ENCODE measurements at regions not wholly inside any gene's neighbourhood (a gene's known extent, or its start where the extent isn't known, plus 50 kb on each side); places are given as distances from the start of the nearest gene placed in this dataset.

GRCh38 chr3:194953291-194953690, 267.6 kb downstream of the FAM43A start:
- Histone ChIP-seq H3K14ac (ENCODE audit: insufficient read depth, low read length) (no peak overlapping the region), H3K27ac (ENCODE audit: insufficient read length, low read depth, low read length) (no peak overlapping the region), H2BK5ac (ENCODE audit: insufficient read length, low read length) (no peak overlapping the region), H3K18ac (ENCODE audit: insufficient read length, low read depth, low read length) (no peak overlapping the region), H3T11ph (ENCODE audit: low read length) (no peak overlapping the region), H4K20me1 (ENCODE audit: control insufficient read depth, insufficient read depth, insufficient read length) (no peaks in the 10 kb centered on the region), H3K79me1 (ENCODE audit: insufficient read depth, low read depth, low read length, poor library complexity, severe bottlenecking) (no peaks in the 10 kb centered on the region), H4K5ac (ENCODE audit: insufficient read length, low read depth, low read length) (no peak overlapping the region), H3K9ac (ENCODE audit: extremely low read depth, insufficient read length, low read length) (no peak overlapping the region), H2BK12ac (ENCODE audit: insufficient read length, low read depth, low read length) (no peak overlapping the region), H3K27me3 (ENCODE audit: insufficient read depth, low read length) (no peaks in the 10 kb centered on the region), H4K91ac (ENCODE audit: insufficient read length, low read depth, low read length) (no peak overlapping the region), H2BK20ac (ENCODE audit: low read depth, low read length, poor library complexity, severe bottlenecking) (no peak overlapping the region), H3K56ac (ENCODE audit: insufficient read length, low read depth, low read length) (no peak overlapping the region), H2BK120ac (ENCODE audit: low read depth, low read length, poor library complexity, severe bottlenecking) (no peak overlapping the region), H2AFZ (ENCODE audit: low read length) (no peak overlapping the region), H3K79me2 (ENCODE audit: insufficient read depth, low read length) (no peaks in the 10 kb centered on the region), H3K23ac (ENCODE audit: insufficient read length, low read depth, low read length) (no peak overlapping the region), H3K4ac (ENCODE audit: low read depth, low read length) (no peak overlapping the region), H4K8ac (replicated peaks; ENCODE audit: insufficient read length, low read depth, low read length) (no peak overlapping the region), H3K4me2 (ENCODE audit: insufficient read depth, insufficient read length, low read length) (no peak overlapping the region), H3K9me3 (ENCODE audit: control insufficient read depth, low read depth, low read length) (no peaks in the 10 kb centered on the region), H3K23me2 (ENCODE audit: insufficient read length, low read depth, low read length, poor library complexity, severe bottlenecking) (no peaks in the 10 kb centered on the region), H2BK15ac (ENCODE audit: low read depth, low read length) (no peak overlapping the region), H2AK5ac (ENCODE audit: insufficient read length, low read length) (no peak overlapping the region), H3K4me1 (ENCODE audit: insufficient read depth, low read length) (no peaks in the 10 kb centered on the region; the same call in 1 of the 2 replicates)
- Mint-ChIP-seq H3K27me3 (ENCODE audit: low read depth) (peaks cover 3% of the 10 kb centered on the region; the same call in 1 of the 2 replicates), H3K4me3 (no peak overlapping the region), H3K36me3 (ENCODE audit: insufficient read depth in 1 of 3, low read depth in 3 of 3) (peaks cover 0 to 3% (median 0%) of the 10 kb centered on the region in 3 experiments; a peak in 1 of 7 replicates), H3K4me1 (peaks cover 3 to 12% of the 10 kb centered on the region in 2 experiments), H3K9me3 (peaks cover 0 to 4% of the 10 kb centered on the region in 2 experiments; a peak in 1 of 5 replicates), H3K27ac (no peak overlapping the region)
- no peak for TF ChIP-seq CTCF (conservative IDR thresholded peaks at IDR 0.05)
- no peak for DNase-seq
- WGBS (ENCODE audit: extremely low coverage, insufficient read length, low lambda C conversion rate): no CpG with 5 or more reads among the region's 5 CpGs
